Panc1 (cell line): ENCODE measurements at regions not wholly inside any gene's neighbourhood (a gene's known extent, or its start where the extent isn't known, plus 50 kb on each side); places are given as distances from the start of the nearest gene placed in this dataset.

ENCODE experiments used
- POLR2AphosphoS5 ChIP-seq: IDR thresholded peaks from 2 replicates; pipeline ENCODE4 v1.6.1; 2012; ENCODE audit warnings: mild to moderate bottlenecking, low read depth, low read length, moderate library complexity
- TF ChIP-seq, protein P1 (sequence below): fragments of 450-650 bp; IDR thresholded peaks from 2 replicates; pipeline ENCODE4 v1.5.1; 2017; ENCODE audit warnings: mild to moderate bottlenecking
- TF ChIP-seq, protein P2 (sequence below), 2 experiments: IDR thresholded peaks; 2 replicates each; pipeline ENCODE4 v1.6.1; 2011 to 2012; ENCODE audit warnings: low read depth in 2 of 2, control low read depth in 1 of 2, low read length in 1 of 2, mild to moderate bottlenecking in 1 of 2, moderate library complexity in 1 of 2; ENCODE audit not compliant: insufficient read depth in 1 of 2

DNA sequence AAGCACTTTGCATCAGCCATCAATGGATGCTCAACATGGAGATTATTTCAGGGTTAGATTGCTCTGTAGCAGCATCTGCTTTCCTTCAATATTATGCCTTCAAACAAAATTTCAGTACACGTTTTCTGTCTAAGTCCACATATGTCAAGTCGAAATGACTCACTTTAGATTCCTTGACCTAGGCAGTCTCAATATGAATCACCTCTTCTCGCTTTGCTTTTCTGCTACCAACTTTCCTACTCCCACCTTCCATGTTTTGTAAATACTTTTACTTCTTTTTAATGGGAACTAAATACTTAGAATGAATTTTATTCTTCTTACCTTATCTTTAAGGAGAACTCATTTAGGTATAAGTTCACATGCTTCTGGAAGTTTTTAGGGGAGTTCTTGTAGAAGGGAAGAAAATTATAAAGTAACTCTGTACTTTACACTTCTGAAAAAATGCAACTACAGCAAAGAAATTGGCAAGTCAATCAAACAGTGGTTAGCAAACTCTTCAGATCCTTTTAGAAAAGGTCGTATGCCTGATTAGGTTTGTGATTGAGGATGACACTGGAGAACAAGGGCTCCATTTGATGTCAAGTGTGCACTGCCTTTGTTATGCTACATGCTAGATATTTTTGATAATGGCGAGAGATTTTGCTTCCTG is 478.5 kb upstream of the SMARCA2 start:
- TF ChIP-seq, protein P1, sequence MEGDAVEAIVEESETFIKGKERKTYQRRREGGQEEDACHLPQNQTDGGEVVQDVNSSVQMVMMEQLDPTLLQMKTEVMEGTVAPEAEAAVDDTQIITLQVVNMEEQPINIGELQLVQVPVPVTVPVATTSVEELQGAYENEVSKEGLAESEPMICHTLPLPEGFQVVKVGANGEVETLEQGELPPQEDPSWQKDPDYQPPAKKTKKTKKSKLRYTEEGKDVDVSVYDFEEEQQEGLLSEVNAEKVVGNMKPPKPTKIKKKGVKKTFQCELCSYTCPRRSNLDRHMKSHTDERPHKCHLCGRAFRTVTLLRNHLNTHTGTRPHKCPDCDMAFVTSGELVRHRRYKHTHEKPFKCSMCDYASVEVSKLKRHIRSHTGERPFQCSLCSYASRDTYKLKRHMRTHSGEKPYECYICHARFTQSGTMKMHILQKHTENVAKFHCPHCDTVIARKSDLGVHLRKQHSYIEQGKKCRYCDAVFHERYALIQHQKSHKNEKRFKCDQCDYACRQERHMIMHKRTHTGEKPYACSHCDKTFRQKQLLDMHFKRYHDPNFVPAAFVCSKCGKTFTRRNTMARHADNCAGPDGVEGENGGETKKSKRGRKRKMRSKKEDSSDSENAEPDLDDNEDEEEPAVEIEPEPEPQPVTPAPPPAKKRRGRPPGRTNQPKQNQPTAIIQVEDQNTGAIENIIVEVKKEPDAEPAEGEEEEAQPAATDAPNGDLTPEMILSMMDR = no peak
- no peak for TF ChIP-seq POLR2AphosphoS5
- TF ChIP-seq, protein P2, sequence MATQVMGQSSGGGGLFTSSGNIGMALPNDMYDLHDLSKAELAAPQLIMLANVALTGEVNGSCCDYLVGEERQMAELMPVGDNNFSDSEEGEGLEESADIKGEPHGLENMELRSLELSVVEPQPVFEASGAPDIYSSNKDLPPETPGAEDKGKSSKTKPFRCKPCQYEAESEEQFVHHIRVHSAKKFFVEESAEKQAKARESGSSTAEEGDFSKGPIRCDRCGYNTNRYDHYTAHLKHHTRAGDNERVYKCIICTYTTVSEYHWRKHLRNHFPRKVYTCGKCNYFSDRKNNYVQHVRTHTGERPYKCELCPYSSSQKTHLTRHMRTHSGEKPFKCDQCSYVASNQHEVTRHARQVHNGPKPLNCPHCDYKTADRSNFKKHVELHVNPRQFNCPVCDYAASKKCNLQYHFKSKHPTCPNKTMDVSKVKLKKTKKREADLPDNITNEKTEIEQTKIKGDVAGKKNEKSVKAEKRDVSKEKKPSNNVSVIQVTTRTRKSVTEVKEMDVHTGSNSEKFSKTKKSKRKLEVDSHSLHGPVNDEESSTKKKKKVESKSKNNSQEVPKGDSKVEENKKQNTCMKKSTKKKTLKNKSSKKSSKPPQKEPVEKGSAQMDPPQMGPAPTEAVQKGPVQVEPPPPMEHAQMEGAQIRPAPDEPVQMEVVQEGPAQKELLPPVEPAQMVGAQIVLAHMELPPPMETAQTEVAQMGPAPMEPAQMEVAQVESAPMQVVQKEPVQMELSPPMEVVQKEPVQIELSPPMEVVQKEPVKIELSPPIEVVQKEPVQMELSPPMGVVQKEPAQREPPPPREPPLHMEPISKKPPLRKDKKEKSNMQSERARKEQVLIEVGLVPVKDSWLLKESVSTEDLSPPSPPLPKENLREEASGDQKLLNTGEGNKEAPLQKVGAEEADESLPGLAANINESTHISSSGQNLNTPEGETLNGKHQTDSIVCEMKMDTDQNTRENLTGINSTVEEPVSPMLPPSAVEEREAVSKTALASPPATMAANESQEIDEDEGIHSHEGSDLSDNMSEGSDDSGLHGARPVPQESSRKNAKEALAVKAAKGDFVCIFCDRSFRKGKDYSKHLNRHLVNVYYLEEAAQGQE (IDR thresholded peaks at IDR 0.05; ENCODE audit: insufficient read depth in 1 of 2, low read depth in 2 of 2, low read length in 1 of 2) = no peak
